PC-3 (cell line): ENCODE measurements at regions not wholly inside any gene's neighbourhood (a gene's known extent, or its start where the extent isn't known, plus 50 kb on each side); places are given as distances from the start of the nearest gene placed in this dataset.
"Not testable (repeated sequence)": the region's sequence is repeated elsewhere in the genome, so short reads cannot be mapped to it uniquely, and the experiment has no call there.

ENCODE experiments used
- ATAC-seq: fragments of 200-7000 bp; cut with Tn5 transposase; 2 replicates; pipeline ENCODE4 v1.9.1; 2020; ENCODE audit warnings: mild to moderate bottlenecking, moderate library complexity
- BruUV-seq: library from RNA; stranded (reverse); fragments of 400-500 nt; replicated peaks from 2 replicates; lab custom pipeline; 2021; lab: Mats Ljungman, UMichigan
- CTCF ChIA-PET: fragments of 300-600 bp; sonication (Branson Sonifier 250); formaldehyde crosslinking; loops from one replicate; lab custom pipeline; 2022; ENCODE audit warnings: antibody characterized with exemption; lab: Charles Lee
- POLR2A ChIA-PET: fragments of 300-600 bp; sonication (Branson Sonifier 250); formaldehyde crosslinking; loops from one replicate; lab custom pipeline; 2022; ENCODE audit warnings: antibody characterized with exemption; ENCODE audit not compliant: unreplicated experiment; lab: Charles Lee
- DNase-seq: peaks from one replicate; pipeline ENCODE4 v3.0.0-alpha.2; 2015
- H2AFZ ChIP-seq: fragments of 300-600 bp; sonication (generic); 2 replicates; pipeline ENCODE4 v1.6.0; 2016; ENCODE audit warnings: antibody characterized with exemption, low read length
- H3F3A ChIP-seq: fragments of 300-600 bp; sonication (generic); one replicate; pipeline ENCODE4 v1.6.0; 2017; ENCODE audit warnings: antibody characterized with exemption, low read length, control low read depth, mild to moderate bottlenecking; ENCODE audit not compliant: unreplicated experiment
- H3K27ac ChIP-seq: fragments of 300-600 bp; sonication (generic); 2 replicates; pipeline ENCODE4 v1.5.1; 2016; ENCODE audit warnings: mild to moderate bottlenecking, low read length
- H3K27me3 ChIP-seq: fragments of 300-600 bp; sonication (generic); 2 replicates; pipeline ENCODE4 v1.6.1; 2016; ENCODE audit warnings: low read length, mixed read lengths
- H3K36me3 ChIP-seq: fragments of 300-600 bp; sonication (generic); 2 replicates; pipeline ENCODE4 v1.6.1; 2016; ENCODE audit warnings: low read depth, mixed run types, low read length, mixed read lengths
- H3K4me1 ChIP-seq: fragments of 300-600 bp; sonication (generic); 2 replicates; pipeline ENCODE4 v1.5.1; 2016; ENCODE audit warnings: low read length; ENCODE audit not compliant: insufficient read depth
- H3K4me2 ChIP-seq: fragments of 300-600 bp; sonication (generic); 2 replicates; pipeline ENCODE4 v1.6.0; 2016; ENCODE audit warnings: low read length
- H3K4me3 ChIP-seq: fragments of 300-600 bp; sonication (generic); 2 replicates; pipeline ENCODE4 v1.5.1; 2016; ENCODE audit warnings: mild to moderate bottlenecking, low read length, mixed read lengths
- H3K79me2 ChIP-seq: fragments of 300-600 bp; sonication (generic); 2 replicates; pipeline ENCODE4 v1.6.1; 2017; ENCODE audit warnings: low read length, mixed read lengths
- H3K9ac ChIP-seq: fragments of 300-600 bp; sonication (generic); 2 replicates; pipeline ENCODE4 v1.6.0; 2016; ENCODE audit warnings: mild to moderate bottlenecking, low read length
- H3K9me2 ChIP-seq: fragments of 300-600 bp; sonication (generic); replicated peaks from 2 replicates; pipeline ENCODE4 v1.6.1; 2016; ENCODE audit warnings: mixed run types, low read length, mixed read lengths
- H3K9me3 ChIP-seq: fragments of 300-600 bp; sonication (generic); 2 replicates; pipeline ENCODE4 v1.6.1; 2016; ENCODE audit warnings: low read length, mixed read lengths
- H4K20me1 ChIP-seq: fragments of 300-600 bp; sonication (generic); 2 replicates; pipeline ENCODE4 v1.6.1; 2016; ENCODE audit warnings: low read length, mixed read lengths
- CTCF ChIP-seq: fragments of 300-600 bp; sonication (generic); conservative IDR thresholded peaks from 2 replicates; pipeline ENCODE4 v1.5.1; 2017; ENCODE audit warnings: antibody characterized with exemption, low read depth, mild to moderate bottlenecking, low read length
- EZH2 ChIP-seq: fragments of 300-600 bp; sonication (generic); IDR thresholded peaks from one replicate; pipeline ENCODE4 v1.6.1; 2017; ENCODE audit warnings: antibody characterized with exemption, mild to moderate bottlenecking, low read length; ENCODE audit not compliant: unreplicated experiment
- EZH2phosphoT487 ChIP-seq: fragments of 300-600 bp; sonication (generic); IDR thresholded peaks from 2 replicates; pipeline ENCODE4 v1.6.1; 2018; ENCODE audit warnings: mild to moderate bottlenecking, antibody characterized with exemption, low read length, borderline replicate concordance
- intact Hi-C: fragments of 100-400 bp; cut with micrococcal nuclease; formaldehyde crosslinking; loops from 2 replicates; pipeline ENCODE4 v1.9.0; 2023

GRCh38 chr14:86331341-86331740, 801.4 kb downstream of the FLRT2 start:
- BruUV-seq = no TSS peak
- H3F3A ChIP-seq = no peaks in the 10 kb centered on the region
- intact Hi-C loops = no loop called here
- H2AFZ ChIP-seq = no peak overlapping the region
- H3K9me3 ChIP-seq = no peaks in the 10 kb centered on the region
- ATAC-seq (no peak), DNase-seq (no peak)
- H3K27ac ChIP-seq = no peak overlapping the region
- H3K9me2 ChIP-seq = no peaks in the 10 kb centered on the region
- no peaks in the 10 kb centered on the region for H3K27me3 ChIP-seq
- TF ChIP-seq EZH2phosphoT487 = no peak
- TF ChIP-seq CTCF = no peak
- no peak for TF ChIP-seq EZH2
- no peaks in the 10 kb centered on the region for H3K36me3 ChIP-seq
- POLR2A ChIA-PET = no interaction called here
- no peaks in the 10 kb centered on the region for H4K20me1 ChIP-seq
- no peaks in the 10 kb centered on the region for H3K79me2 ChIP-seq
- H3K9ac ChIP-seq = no peak overlapping the region
- H3K4me1 ChIP-seq = no peaks in the 10 kb centered on the region
- CTCF ChIA-PET = no interaction called here
- H3K4me2 ChIP-seq = no peak overlapping the region
- no peak overlapping the region for H3K4me3 ChIP-seq

GRCh38 chr14:86321151-86321550, 791.2 kb downstream of the FLRT2 start:
- H3K9me2 ChIP-seq = no peaks in the 10 kb centered on the region
- no peaks in the 10 kb centered on the region for H3K79me2 ChIP-seq
- no peak overlapping the region for H3K27ac ChIP-seq
- ChIA-PET CTCF (no interaction called here), POLR2A (no interaction called here)
- H3K36me3 ChIP-seq = no peaks in the 10 kb centered on the region
- ATAC-seq (no peak), DNase-seq (no peak)
- no peak overlapping the region for H3K9ac ChIP-seq
- no peaks in the 10 kb centered on the region for H4K20me1 ChIP-seq
- intact Hi-C loops = no loop called here
- no peaks in the 10 kb centered on the region for H3K27me3 ChIP-seq
- no peaks in the 10 kb centered on the region for H3F3A ChIP-seq
- no peaks in the 10 kb centered on the region for H3K9me3 ChIP-seq
- H3K4me3 ChIP-seq = no peak overlapping the region
- no peaks in the 10 kb centered on the region for H3K4me1 ChIP-seq
- TF ChIP-seq EZH2 (no peak), EZH2phosphoT487 (no peak), CTCF (no peak)
- H3K4me2 ChIP-seq = no peak overlapping the region
- no TSS peak for BruUV-seq
- H2AFZ ChIP-seq = no peak overlapping the region

- H2AFZ ChIP-seq, H3K36me3 ChIP-seq, H4K20me1 ChIP-seq, H3K27ac ChIP-seq, H3K4me2 ChIP-seq, H3K79me2 ChIP-seq, H3K9me2 ChIP-seq, H3K9me3 ChIP-seq, intact Hi-C loops, ATAC-seq, H3K4me3 ChIP-seq, H3F3A ChIP-seq, H3K27me3 ChIP-seq, DNase-seq, BruUV-seq, H3K4me1 ChIP-seq, POLR2A ChIA-PET, H3K9ac ChIP-seq, CTCF ChIA-PET: not testable (repeated sequence)
Observed at GRCh38 chr14:86312154-86312665, 782.3 kb downstream of the FLRT2 start.
